Smooth muscle cell (in vitro differentiated cells): ENCODE measurements at regions not wholly inside any gene's neighbourhood (a gene's known extent, or its start where the extent isn't known, plus 50 kb on each side); places are given as distances from the start of the nearest gene placed in this dataset.

Source experiments
- DNase-seq: peaks from one replicate; lab custom pipeline; 2025; ENCODE audit not compliant: unreplicated experiment; lab: John Stamatoyannopoulos, UW
- H2AFZ ChIP-seq: fragments of 200-600 bp; sonication (generic); 2 replicates; pipeline ENCODE4 v1.6.0; 2016; ENCODE audit warnings: antibody characterized with exemption, low read depth, mild to moderate bottlenecking
- H3F3A ChIP-seq: fragments of 200-600 bp; sonication (generic); 2 replicates; pipeline ENCODE4 v1.6.0; 2017; ENCODE audit warnings: antibody characterized with exemption, low read depth
- H3K27ac ChIP-seq: fragments of 200-600 bp; sonication (generic); 2 replicates; pipeline ENCODE4 v1.5.1; 2016; ENCODE audit warnings: low read depth, mild to moderate bottlenecking
- H3K27me3 ChIP-seq: fragments of 200-600 bp; sonication (generic); 2 replicates; pipeline ENCODE4 v1.6.1; 2016; ENCODE audit warnings: low read depth, mild to moderate bottlenecking
- H3K36me3 ChIP-seq: fragments of 200-600 bp; sonication (generic); 2 replicates; pipeline ENCODE4 v1.5.1; 2016; ENCODE audit warnings: low read depth
- H3K4me1 ChIP-seq: fragments of 200-600 bp; sonication (generic); 2 replicates; pipeline ENCODE4 v1.5.1; 2016; ENCODE audit warnings: low read depth
- H3K4me2 ChIP-seq: fragments of 200-600 bp; sonication (generic); 2 replicates; pipeline ENCODE4 v1.6.0; 2016; ENCODE audit warnings: mild to moderate bottlenecking
- H3K4me3 ChIP-seq: fragments of 200-600 bp; sonication (generic); 2 replicates; pipeline ENCODE4 v1.5.1; 2016; ENCODE audit warnings: mild to moderate bottlenecking
- H3K79me2 ChIP-seq: fragments of 200-600 bp; sonication (generic); 2 replicates; pipeline ENCODE4 v1.6.0; 2016; ENCODE audit warnings: low read depth, mild to moderate bottlenecking
- H3K9ac ChIP-seq: fragments of 200-600 bp; sonication (generic); 2 replicates; pipeline ENCODE4 v1.6.0; 2016; ENCODE audit warnings: low read depth
- H3K9me3 ChIP-seq: fragments of 200-600 bp; sonication (generic); replicated peaks from 2 replicates; pipeline ENCODE4 v1.5.1; 2016; ENCODE audit warnings: low read depth
- H4K20me1 ChIP-seq: fragments of 200-600 bp; sonication (generic); 2 replicates; pipeline ENCODE4 v1.6.0; 2016; ENCODE audit warnings: low read depth
- CTCF ChIP-seq: fragments of 200-600 bp; sonication (generic); IDR thresholded peaks from 2 replicates; pipeline ENCODE4 v1.5.1; 2017; ENCODE audit warnings: borderline replicate concordance, mild to moderate bottlenecking, antibody characterized with exemption; ENCODE audit not compliant: insufficient read depth, poor library complexity, severe bottlenecking
- WGBS: methylation state at CpG from one replicate; pipeline ENCODE4 v1.1.7; 2016; ENCODE audit warnings: low lambda C conversion rate; 5-methylcytosine and 5-hydroxymethylcytosine counted together

- Histone ChIP-seq H3K4me3 (no peak overlapping the region), H3K36me3 (no peaks in the 10 kb centered on the region), H3K9me3 (no peaks in the 10 kb centered on the region), H3K4me2 (no peak overlapping the region), H3K27me3 (no peaks in the 10 kb centered on the region), H3K4me1 (no peaks in the 10 kb centered on the region), H3K79me2 (no peaks in the 10 kb centered on the region), H2AFZ (no peak overlapping the region), H4K20me1 (no peaks in the 10 kb centered on the region), H3K27ac (no peak overlapping the region), H3K9ac (no peak overlapping the region), H3F3A (no peaks in the 10 kb centered on the region)
- no peak for DNase-seq
- TF ChIP-seq CTCF, result no peak
- 64% methylated on average over 2 of the region's 2 CpGs for WGBS
Observed at GRCh38 chr2:65917986-65918385, 485.6 kb upstream of the SPRED2 start.

- Histone ChIP-seq H3K4me2 (no peak overlapping the region), H3K27ac (no peak overlapping the region), H4K20me1 (no peaks in the 10 kb centered on the region), H3K36me3 (no peaks in the 10 kb centered on the region), H3K4me1 (no peaks in the 10 kb centered on the region), H3K79me2 (no peaks in the 10 kb centered on the region), H3F3A (no peaks in the 10 kb centered on the region), H2AFZ (no peak overlapping the region), H3K9me3 (no peaks in the 10 kb centered on the region), H3K9ac (no peak overlapping the region), H3K4me3 (no peak overlapping the region), H3K27me3 (no peaks in the 10 kb centered on the region)
- WGBS, result 98% methylated on average over 2 of the region's 2 CpGs
- DNase-seq, result no peak
- TF ChIP-seq CTCF, result no peak
Observed at GRCh38 chr2:65916785-65917295, 484.4 kb upstream of the SPRED2 start.

GRCh38 chr2:65916177-65916576, 483.8 kb upstream of the SPRED2 start:
- H3K4me3 ChIP-seq, result no peak overlapping the region
- no peaks in the 10 kb centered on the region for H3K27me3 ChIP-seq
- no peaks in the 10 kb centered on the region for H4K20me1 ChIP-seq
- no peaks in the 10 kb centered on the region for H3K36me3 ChIP-seq
- no peak overlapping the region for H3K4me2 ChIP-seq
- no peaks in the 10 kb centered on the region for H3K79me2 ChIP-seq
- no peaks in the 10 kb centered on the region for H3K4me1 ChIP-seq
- H2AFZ ChIP-seq, result no peak overlapping the region
- DNase-seq, result no peak
- no peak for TF ChIP-seq CTCF
- H3K9me3 ChIP-seq, result no peaks in the 10 kb centered on the region
- no peaks in the 10 kb centered on the region for H3F3A ChIP-seq
- H3K27ac ChIP-seq, result no peak overlapping the region
- no peak overlapping the region for H3K9ac ChIP-seq

- no peak for DNase-seq
- H3K4me2 ChIP-seq, result no peak overlapping the region
- H2AFZ ChIP-seq, result no peak overlapping the region
- WGBS, result 81% methylated on average over 3 of the region's 3 CpGs
- no peaks in the 10 kb centered on the region for H3F3A ChIP-seq
- no peaks in the 10 kb centered on the region for H4K20me1 ChIP-seq
- H3K36me3 ChIP-seq, result no peaks in the 10 kb centered on the region
- no peak overlapping the region for H3K27ac ChIP-seq
- H3K79me2 ChIP-seq, result no peaks in the 10 kb centered on the region
- H3K9me3 ChIP-seq, result no peaks in the 10 kb centered on the region
- H3K27me3 ChIP-seq, result no peaks in the 10 kb centered on the region
- no peak for TF ChIP-seq CTCF
- no peaks in the 10 kb centered on the region for H3K4me1 ChIP-seq
- no peak overlapping the region for H3K4me3 ChIP-seq
- no peak overlapping the region for H3K9ac ChIP-seq
Observed at GRCh38 chr2:65915273-65915672, 482.9 kb upstream of the SPRED2 start.
